PC-3 (cell line): ENCODE measurements at regions not wholly inside any gene's neighbourhood (a gene's known extent, or its start where the extent isn't known, plus 50 kb on each side); places are given as distances from the start of the nearest gene placed in this dataset.

Experiments
- ATAC-seq: fragments of 200-7000 bp; cut with Tn5 transposase; 2 replicates; pipeline ENCODE4 v1.9.1; 2020; ENCODE audit warnings: mild to moderate bottlenecking, moderate library complexity
- BruUV-seq: library from RNA; stranded (reverse); fragments of 400-500 nt; replicated peaks from 2 replicates; lab custom pipeline; 2021; lab: Mats Ljungman, UMichigan
- CTCF ChIA-PET: fragments of 300-600 bp; sonication (Branson Sonifier 250); formaldehyde crosslinking; loops from one replicate; lab custom pipeline; 2022; ENCODE audit warnings: antibody characterized with exemption; lab: Charles Lee
- POLR2A ChIA-PET: fragments of 300-600 bp; sonication (Branson Sonifier 250); formaldehyde crosslinking; loops from one replicate; lab custom pipeline; 2022; ENCODE audit warnings: antibody characterized with exemption; ENCODE audit not compliant: unreplicated experiment; lab: Charles Lee
- DNase-seq: peaks from one replicate; pipeline ENCODE4 v3.0.0-alpha.2; 2015
- H2AFZ ChIP-seq: fragments of 300-600 bp; sonication (generic); 2 replicates; pipeline ENCODE4 v1.6.0; 2016; ENCODE audit warnings: antibody characterized with exemption, low read length
- H3F3A ChIP-seq: fragments of 300-600 bp; sonication (generic); one replicate; pipeline ENCODE4 v1.6.0; 2017; ENCODE audit warnings: antibody characterized with exemption, low read length, control low read depth, mild to moderate bottlenecking; ENCODE audit not compliant: unreplicated experiment
- H3K27ac ChIP-seq: fragments of 300-600 bp; sonication (generic); 2 replicates; pipeline ENCODE4 v1.5.1; 2016; ENCODE audit warnings: mild to moderate bottlenecking, low read length
- H3K27me3 ChIP-seq: fragments of 300-600 bp; sonication (generic); 2 replicates; pipeline ENCODE4 v1.6.1; 2016; ENCODE audit warnings: low read length, mixed read lengths
- H3K36me3 ChIP-seq: fragments of 300-600 bp; sonication (generic); 2 replicates; pipeline ENCODE4 v1.6.1; 2016; ENCODE audit warnings: low read depth, mixed run types, low read length, mixed read lengths
- H3K4me1 ChIP-seq: fragments of 300-600 bp; sonication (generic); 2 replicates; pipeline ENCODE4 v1.5.1; 2016; ENCODE audit warnings: low read length; ENCODE audit not compliant: insufficient read depth
- H3K4me2 ChIP-seq: fragments of 300-600 bp; sonication (generic); 2 replicates; pipeline ENCODE4 v1.6.0; 2016; ENCODE audit warnings: low read length
- H3K4me3 ChIP-seq: fragments of 300-600 bp; sonication (generic); 2 replicates; pipeline ENCODE4 v1.5.1; 2016; ENCODE audit warnings: mild to moderate bottlenecking, low read length, mixed read lengths
- H3K79me2 ChIP-seq: fragments of 300-600 bp; sonication (generic); 2 replicates; pipeline ENCODE4 v1.6.1; 2017; ENCODE audit warnings: low read length, mixed read lengths
- H3K9ac ChIP-seq: fragments of 300-600 bp; sonication (generic); 2 replicates; pipeline ENCODE4 v1.6.0; 2016; ENCODE audit warnings: mild to moderate bottlenecking, low read length
- H3K9me2 ChIP-seq: fragments of 300-600 bp; sonication (generic); replicated peaks from 2 replicates; pipeline ENCODE4 v1.6.1; 2016; ENCODE audit warnings: mixed run types, low read length, mixed read lengths
- H3K9me3 ChIP-seq: fragments of 300-600 bp; sonication (generic); 2 replicates; pipeline ENCODE4 v1.6.1; 2016; ENCODE audit warnings: low read length, mixed read lengths
- H4K20me1 ChIP-seq: fragments of 300-600 bp; sonication (generic); 2 replicates; pipeline ENCODE4 v1.6.1; 2016; ENCODE audit warnings: low read length, mixed read lengths
- EZH2 ChIP-seq: fragments of 300-600 bp; sonication (generic); IDR thresholded peaks from one replicate; pipeline ENCODE4 v1.6.1; 2017; ENCODE audit warnings: antibody characterized with exemption, mild to moderate bottlenecking, low read length; ENCODE audit not compliant: unreplicated experiment
- EZH2phosphoT487 ChIP-seq: fragments of 300-600 bp; sonication (generic); IDR thresholded peaks from 2 replicates; pipeline ENCODE4 v1.6.1; 2018; ENCODE audit warnings: mild to moderate bottlenecking, antibody characterized with exemption, low read length, borderline replicate concordance
- intact Hi-C: fragments of 100-400 bp; cut with micrococcal nuclease; formaldehyde crosslinking; loops from 2 replicates; pipeline ENCODE4 v1.9.0; 2023
- TF ChIP-seq, protein P1 (sequence below): fragments of 300-600 bp; sonication (generic); conservative IDR thresholded peaks from 2 replicates; pipeline ENCODE4 v1.5.1; 2017; ENCODE audit warnings: antibody characterized with exemption, low read depth, mild to moderate bottlenecking, low read length

- CTCF ChIA-PET: no interaction called here
- H3K4me3 ChIP-seq: no peak overlapping the region
- POLR2A ChIA-PET: no interaction called here
These were observed 116.0 kb upstream of the LHX5 start for GRCh38 chr12:113587720-113588119.

DNA sequence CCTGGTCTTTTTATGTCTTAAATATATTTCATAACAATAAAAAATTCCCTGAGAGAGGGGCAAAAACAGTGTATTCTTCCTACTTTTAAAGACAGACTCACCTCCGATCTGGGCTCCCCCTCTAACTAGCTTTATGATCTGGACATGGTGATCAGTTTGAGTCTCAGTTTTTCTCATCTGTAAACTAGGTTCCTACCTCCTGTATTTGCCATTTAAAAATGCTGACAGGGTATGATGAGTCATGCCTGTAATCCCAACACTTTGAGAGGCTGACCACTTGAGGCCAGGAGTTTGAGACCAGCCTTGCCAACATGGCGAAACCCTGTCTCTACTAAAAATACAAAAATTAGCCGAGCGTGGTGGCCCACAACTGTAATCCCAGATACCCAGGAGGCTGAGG lies 114.8 kb upstream of the LHX5 start:
- BruUV-seq: no TSS peak
- H3K9me2 ChIP-seq: no peaks in the 10 kb centered on the region
- ChIA-PET CTCF (no interaction called here), POLR2A (no interaction called here)
- ATAC-seq (no peak), DNase-seq (peak; percentile 22)
- H3K79me2 ChIP-seq: no peaks in the 10 kb centered on the region
- H3K27me3 ChIP-seq: no peaks in the 10 kb centered on the region
- H3K27ac ChIP-seq: no peak overlapping the region
- H3K4me1 ChIP-seq: peaks cover 31% of the 10 kb centered on the region
- H3K9me3 ChIP-seq: no peaks in the 10 kb centered on the region
- H3K9ac ChIP-seq: no peak overlapping the region
- H3K36me3 ChIP-seq: no peaks in the 10 kb centered on the region
- no peak overlapping the region for H2AFZ ChIP-seq
- TF ChIP-seq EZH2: no peak
- TF ChIP-seq, protein P1, sequence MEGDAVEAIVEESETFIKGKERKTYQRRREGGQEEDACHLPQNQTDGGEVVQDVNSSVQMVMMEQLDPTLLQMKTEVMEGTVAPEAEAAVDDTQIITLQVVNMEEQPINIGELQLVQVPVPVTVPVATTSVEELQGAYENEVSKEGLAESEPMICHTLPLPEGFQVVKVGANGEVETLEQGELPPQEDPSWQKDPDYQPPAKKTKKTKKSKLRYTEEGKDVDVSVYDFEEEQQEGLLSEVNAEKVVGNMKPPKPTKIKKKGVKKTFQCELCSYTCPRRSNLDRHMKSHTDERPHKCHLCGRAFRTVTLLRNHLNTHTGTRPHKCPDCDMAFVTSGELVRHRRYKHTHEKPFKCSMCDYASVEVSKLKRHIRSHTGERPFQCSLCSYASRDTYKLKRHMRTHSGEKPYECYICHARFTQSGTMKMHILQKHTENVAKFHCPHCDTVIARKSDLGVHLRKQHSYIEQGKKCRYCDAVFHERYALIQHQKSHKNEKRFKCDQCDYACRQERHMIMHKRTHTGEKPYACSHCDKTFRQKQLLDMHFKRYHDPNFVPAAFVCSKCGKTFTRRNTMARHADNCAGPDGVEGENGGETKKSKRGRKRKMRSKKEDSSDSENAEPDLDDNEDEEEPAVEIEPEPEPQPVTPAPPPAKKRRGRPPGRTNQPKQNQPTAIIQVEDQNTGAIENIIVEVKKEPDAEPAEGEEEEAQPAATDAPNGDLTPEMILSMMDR: no peak
- no peak for TF ChIP-seq EZH2phosphoT487
- no peaks in the 10 kb centered on the region for H4K20me1 ChIP-seq
- no peak overlapping the region for H3K4me2 ChIP-seq
- no peak overlapping the region for H3K4me3 ChIP-seq
- intact Hi-C loops: no loop called here
- no peaks in the 10 kb centered on the region for H3F3A ChIP-seq

More at GRCh38 chr12:113587720-113588119, 116.0 kb upstream of the LHX5 start:
- H3K4me2 ChIP-seq: no peak overlapping the region
- H3K27ac ChIP-seq: no peak overlapping the region
- H3K9me3 ChIP-seq: no peaks in the 10 kb centered on the region
- BruUV-seq: no TSS peak
- no peaks in the 10 kb centered on the region for H3K9me2 ChIP-seq
- ATAC-seq: no peak
- H3K27me3 ChIP-seq: peaks cover 4% of the 10 kb centered on the region; the same call in 1 of the 2 replicates
- no peak overlapping the region for H2AFZ ChIP-seq
- no peaks in the 10 kb centered on the region for H3K36me3 ChIP-seq
- H3K4me1 ChIP-seq: peaks cover 25% of the 10 kb centered on the region
- H3K9ac ChIP-seq: no peak overlapping the region
- no peaks in the 10 kb centered on the region for H3K79me2 ChIP-seq
- TF ChIP-seq, protein P1: no peak
- TF ChIP-seq EZH2: no peak
- TF ChIP-seq EZH2phosphoT487: no peak
- no peaks in the 10 kb centered on the region for H3F3A ChIP-seq
- intact Hi-C loops: no loop called here
- no peaks in the 10 kb centered on the region for H4K20me1 ChIP-seq
- peak; percentile 31 for DNase-seq

- peak; percentile 31; the same call in 1 of the 2 replicates for ATAC-seq
- no peak for TF ChIP-seq EZH2phosphoT487
- no peak for TF ChIP-seq EZH2
- TF ChIP-seq, protein P1: no peak
- POLR2A ChIA-PET: no interaction called here
These were observed 111.0 kb upstream of the LHX5 start for GRCh38 chr12:113582521-113583218.

More at GRCh38 chr12:113582521-113583218, 111.0 kb upstream of the LHX5 start:
- intact Hi-C loops: no loop called here
- Histone ChIP-seq H3K4me1 (peaks cover 25% of the 10 kb centered on the region), H3F3A (no peaks in the 10 kb centered on the region), H3K79me2 (no peaks in the 10 kb centered on the region), H3K36me3 (no peaks in the 10 kb centered on the region), H3K9me2 (no peaks in the 10 kb centered on the region), H3K27ac (no peak overlapping the region), H4K20me1 (no peaks in the 10 kb centered on the region), H3K9ac (no peak overlapping the region), H3K27me3 (peaks cover 18% of the 10 kb centered on the region), H3K4me2 (no peak overlapping the region), H3K9me3 (no peaks in the 10 kb centered on the region), H3K4me3 (no peak overlapping the region), H2AFZ (no peak overlapping the region)
- CTCF ChIA-PET: no interaction called here
- no TSS peak for BruUV-seq
- DNase-seq: peak; percentile 27
